ENCODE measurements at regions not wholly inside any gene's neighbourhood (a gene's known extent, or its start where the extent isn't known, plus 50 kb on each side); places are given as distances from the start of the nearest gene placed in this dataset.

GRCh38 chr5:91722736-91723467, 339.8 kb upstream of the ARRDC3 start:
- no peak for TF ChIP-seq CTCF (conservative IDR thresholded peaks at IDR 0.05 in 1 of 2, IDR thresholded peaks at IDR 0.05 in 1 of 2; ENCODE audit: low read depth in 1 of 2, low read length in 2 of 2)
- TF ChIP-seq EZH2 (IDR thresholded peaks at IDR 0.05; ENCODE audit: low read length, missing control alignments), result no peak

All from fibroblast of lung (primary cell).